Large intestine (tissue), 3 donors: ENCODE measurements at regions not wholly inside any gene's neighbourhood (a gene's known extent, or its start where the extent isn't known, plus 50 kb on each side); places are given as distances from the start of the nearest gene placed in this dataset.

Experiments used
- DNase-seq, 2 donors: peaks; one replicate each; pipeline versions ENCODE4 v3.0.0 to v3.0.0-alpha.2; 2013
- H3K27ac ChIP-seq: one replicate; pipeline ENCODE4 v1.5.1; 2013; ENCODE audit warnings: low read length
- H3K27me3 ChIP-seq: 2 replicates; pipeline ENCODE4 v1.6.1; 2013; ENCODE audit warnings: low read length; ENCODE audit not compliant: control insufficient read depth, insufficient read depth
- H3K36me3 ChIP-seq: 2 replicates; pipeline ENCODE4 v1.6.1; 2013; ENCODE audit warnings: low read length; ENCODE audit not compliant: control insufficient read depth, insufficient read depth
- H3K4me1 ChIP-seq: one replicate; pipeline ENCODE4 v1.6.1; 2013; ENCODE audit warnings: low read length; ENCODE audit not compliant: control insufficient read depth, insufficient read depth
- H3K4me3 ChIP-seq: one replicate; pipeline ENCODE4 v1.5.1; 2013; ENCODE audit warnings: low read length
- H3K9me3 ChIP-seq: one replicate; pipeline ENCODE4 v1.6.1; 2013; ENCODE audit warnings: mild to moderate bottlenecking, low read depth, low read length, moderate library complexity; ENCODE audit not compliant: control insufficient read depth
- WGBS: methylation state at CpG from one replicate; pipeline ENCODE4 v1.1.5; 2013; ENCODE audit warnings: low lambda C conversion rate; ENCODE audit not compliant: insufficient coverage; 5-methylcytosine and 5-hydroxymethylcytosine counted together

DNA sequence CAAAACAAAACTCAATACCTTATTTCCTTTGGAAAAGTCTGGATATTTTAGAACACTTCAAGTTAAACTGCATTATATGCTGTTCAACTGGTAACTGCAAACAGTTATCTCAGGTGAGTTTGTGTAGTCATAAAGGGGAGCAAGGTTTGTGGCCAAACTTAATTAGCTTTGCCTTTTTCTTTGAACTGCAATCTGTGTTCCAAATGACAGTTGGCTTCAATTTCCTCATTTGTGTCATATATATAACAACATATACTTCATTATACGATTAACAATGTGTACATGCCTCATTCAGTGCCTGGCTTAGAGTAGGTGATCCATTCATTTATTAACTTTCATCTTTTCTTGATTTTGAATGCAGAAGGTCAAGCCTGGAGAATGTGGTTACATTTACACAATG, 55.8 kb downstream of the KCNE4 start:
- Histone ChIP-seq H3K9me3 (no peaks in the 10 kb centered on the region), H3K27me3 (no peaks in the 10 kb centered on the region), H3K4me1 (no peaks in the 10 kb centered on the region), H3K36me3 (no peaks in the 10 kb centered on the region), H3K4me3 (no peak overlapping the region), H3K27ac (no peak overlapping the region)
- 83% methylated on average over 1 of the region's 1 CpG for WGBS
- no peak for DNase-seq

DNA sequence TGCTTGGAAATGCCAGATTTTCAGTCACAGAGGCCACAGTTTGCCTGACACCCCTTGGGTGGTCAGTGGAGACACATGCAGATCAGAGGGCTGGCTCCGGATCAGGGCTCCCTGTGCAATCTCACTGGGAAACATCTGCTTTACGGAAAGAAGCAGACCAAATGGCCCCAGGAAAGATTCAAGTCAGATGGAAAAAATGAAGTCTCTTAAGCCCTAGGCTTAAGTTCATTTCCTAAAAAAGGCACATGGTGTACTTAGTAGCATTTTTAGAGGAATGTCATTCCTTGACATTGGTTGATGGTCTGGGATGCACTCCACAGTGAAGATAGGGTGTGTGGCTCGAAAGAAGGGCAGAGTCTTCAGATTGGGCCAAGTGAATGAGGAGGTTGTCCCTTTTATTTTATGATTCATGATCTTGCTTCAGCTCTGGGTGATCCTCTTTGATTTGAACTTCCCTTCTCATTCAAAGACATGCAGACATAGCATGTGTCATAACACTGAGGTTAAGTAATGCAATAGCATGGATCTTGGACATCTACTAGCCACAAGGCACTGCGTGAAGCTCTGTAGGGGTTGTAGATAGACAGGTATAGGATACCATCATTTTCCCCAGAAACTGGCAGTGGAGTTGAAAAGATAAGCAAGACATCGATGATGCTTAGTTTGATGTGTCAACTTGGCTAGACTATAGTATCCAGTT, 56.5 kb downstream of the KCNE4 start:
- Histone ChIP-seq H3K4me3 (no peak overlapping the region), H3K27me3 (no peaks in the 10 kb centered on the region), H3K9me3 (no peaks in the 10 kb centered on the region), H3K36me3 (no peaks in the 10 kb centered on the region), H3K27ac (no peak overlapping the region), H3K4me1 (no peaks in the 10 kb centered on the region)
- DNase-seq = no peak
- WGBS = no CpG with 5 or more reads among the region's 5 CpGs

GRCh38 chr2:223109341-223109740, 57.4 kb downstream of the KCNE4 start:
- no peaks in the 10 kb centered on the region for H3K27me3 ChIP-seq
- no peak for DNase-seq
- no peaks in the 10 kb centered on the region for H3K36me3 ChIP-seq
- no peak overlapping the region for H3K4me3 ChIP-seq
- no CpG with 5 or more reads among the region's 3 CpGs for WGBS
- H3K9me3 ChIP-seq = no peaks in the 10 kb centered on the region
- no peak overlapping the region for H3K27ac ChIP-seq
- no peaks in the 10 kb centered on the region for H3K4me1 ChIP-seq

DNA sequence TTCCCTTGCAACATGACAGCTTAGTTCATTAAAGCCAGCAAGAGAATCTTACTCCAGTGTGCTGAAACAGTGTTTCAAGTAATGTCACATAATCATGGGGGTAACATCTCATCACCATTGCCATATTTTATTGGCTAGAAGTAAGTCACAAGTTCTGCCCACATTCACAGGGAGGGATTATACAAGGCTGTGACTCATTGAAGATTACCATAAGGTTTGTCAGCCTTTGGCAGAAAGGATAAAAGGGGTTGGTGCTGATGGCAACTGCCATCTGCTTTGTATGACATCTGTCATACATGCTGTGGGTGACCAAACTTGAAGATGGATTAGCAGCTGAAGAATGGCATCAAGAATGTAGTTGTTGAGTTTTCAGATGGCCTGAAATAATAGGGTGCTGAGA, 61.2 kb downstream of the KCNE4 start:
- Histone ChIP-seq H3K27me3 (no peaks in the 10 kb centered on the region), H3K27ac (no peak overlapping the region), H3K4me1 (no peaks in the 10 kb centered on the region), H3K4me3 (no peak overlapping the region), H3K9me3 (no peaks in the 10 kb centered on the region), H3K36me3 (no peaks in the 10 kb centered on the region)
- DNase-seq = no peak

GRCh38 chr2:223114170-223114569, 62.2 kb downstream of the KCNE4 start:
- DNase-seq = no peak
- no peaks in the 10 kb centered on the region for H3K4me1 ChIP-seq
- no peaks in the 10 kb centered on the region for H3K36me3 ChIP-seq
- no peak overlapping the region for H3K4me3 ChIP-seq
- no CpG with 5 or more reads among the region's 3 CpGs for WGBS
- no peak overlapping the region for H3K27ac ChIP-seq
- no peaks in the 10 kb centered on the region for H3K9me3 ChIP-seq
- H3K27me3 ChIP-seq = no peaks in the 10 kb centered on the region

GRCh38 chr2:223114917-223115316, 62.9 kb downstream of the KCNE4 start:
- WGBS = no CpG with 5 or more reads among the region's 3 CpGs
- Histone ChIP-seq H3K4me3 (no peak overlapping the region), H3K4me1 (no peaks in the 10 kb centered on the region), H3K27me3 (no peaks in the 10 kb centered on the region), H3K36me3 (no peaks in the 10 kb centered on the region), H3K9me3 (no peaks in the 10 kb centered on the region), H3K27ac (no peak overlapping the region)
- no peak for DNase-seq

- Histone ChIP-seq H3K4me1 (no peaks in the 10 kb centered on the region), H3K27me3 (no peaks in the 10 kb centered on the region), H3K27ac (no peak overlapping the region), H3K36me3 (no peaks in the 10 kb centered on the region), H3K4me3 (no peak overlapping the region), H3K9me3 (no peaks in the 10 kb centered on the region)
- no peak for DNase-seq
- no CpG with 5 or more reads among the region's 4 CpGs for WGBS
Observed at GRCh38 chr2:223117533-223117932, 65.5 kb downstream of the KCNE4 start.

- H3K27ac ChIP-seq = no peak overlapping the region
- no peak for DNase-seq
- no peaks in the 10 kb centered on the region for H3K36me3 ChIP-seq
- H3K27me3 ChIP-seq = no peaks in the 10 kb centered on the region
- no peak overlapping the region for H3K4me3 ChIP-seq
- WGBS = 100% methylated on average over 1 of the region's 1 CpG
- no peaks in the 10 kb centered on the region for H3K9me3 ChIP-seq
- no peaks in the 10 kb centered on the region for H3K4me1 ChIP-seq
Observed at GRCh38 chr2:223121283-223121682, 69.3 kb downstream of the KCNE4 start.

- H3K27ac ChIP-seq = no peak overlapping the region
- no peaks in the 10 kb centered on the region for H3K4me1 ChIP-seq
- no CpG with 5 or more reads among the region's 4 CpGs for WGBS
- H3K27me3 ChIP-seq = no peaks in the 10 kb centered on the region
- no peaks in the 10 kb centered on the region for H3K9me3 ChIP-seq
- H3K4me3 ChIP-seq = no peak overlapping the region
- no peaks in the 10 kb centered on the region for H3K36me3 ChIP-seq
- no peak for DNase-seq
Observed at GRCh38 chr2:223122781-223123180, 70.8 kb downstream of the KCNE4 start.

DNA sequence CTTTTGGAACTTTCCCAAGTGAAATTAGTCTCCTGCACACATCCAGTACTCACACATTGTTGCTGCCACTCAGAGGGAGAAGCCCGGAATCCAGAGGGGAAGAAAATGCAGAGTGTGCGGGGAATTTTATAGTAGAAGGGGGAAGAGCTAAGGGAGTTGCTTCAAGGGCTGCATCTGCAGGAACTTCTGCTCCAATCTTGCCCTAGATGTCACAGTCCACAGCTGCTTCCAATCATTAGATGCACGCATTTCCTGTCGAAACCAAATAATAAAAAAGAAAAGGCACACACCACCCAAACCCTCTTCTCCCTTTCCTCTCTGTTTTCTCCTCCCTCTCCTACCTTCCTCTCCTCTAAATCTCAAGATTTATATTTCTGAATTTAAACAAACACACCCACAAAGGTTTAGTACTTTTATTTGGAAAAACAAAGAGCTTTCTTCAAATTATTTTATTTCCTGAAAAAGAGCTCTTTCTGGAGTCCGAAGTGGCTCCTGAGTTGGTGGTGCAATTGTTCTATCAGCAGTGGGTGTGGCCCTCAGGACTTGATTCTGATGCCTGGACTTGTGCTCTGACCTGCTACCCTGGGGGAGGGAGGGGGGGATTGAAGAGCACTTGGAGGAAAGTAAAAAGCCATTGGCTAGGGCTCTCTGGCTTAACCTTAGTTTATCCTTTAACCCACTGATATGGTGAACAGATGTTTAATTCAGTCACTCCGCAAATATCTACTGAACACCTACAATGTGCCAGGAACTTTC, 72.0 kb downstream of the KCNE4 start:
- Histone ChIP-seq H3K4me1 (no peaks in the 10 kb centered on the region), H3K27ac (no peak overlapping the region), H3K4me3 (no peak overlapping the region), H3K36me3 (no peaks in the 10 kb centered on the region), H3K9me3 (no peaks in the 10 kb centered on the region), H3K27me3 (no peaks in the 10 kb centered on the region)
- DNase-seq = no peak
- 77% methylated on average over 3 of the region's 6 CpGs for WGBS

GRCh38 chr2:223141606-223142005, 89.6 kb downstream of the KCNE4 start:
- WGBS = 80% methylated on average over 1 of the region's 4 CpGs
- H3K9me3 ChIP-seq = no peaks in the 10 kb centered on the region
- no peak overlapping the region for H3K4me3 ChIP-seq
- H3K27me3 ChIP-seq = no peaks in the 10 kb centered on the region
- no peak for DNase-seq
- no peaks in the 10 kb centered on the region for H3K36me3 ChIP-seq
- no peak overlapping the region for H3K27ac ChIP-seq
- H3K4me1 ChIP-seq = no peaks in the 10 kb centered on the region
